ENCODE measurements at regions not wholly inside any gene's neighbourhood (a gene's known extent, or its start where the extent isn't known, plus 50 kb on each side); places are given as distances from the start of the nearest gene placed in this dataset.

DNA sequence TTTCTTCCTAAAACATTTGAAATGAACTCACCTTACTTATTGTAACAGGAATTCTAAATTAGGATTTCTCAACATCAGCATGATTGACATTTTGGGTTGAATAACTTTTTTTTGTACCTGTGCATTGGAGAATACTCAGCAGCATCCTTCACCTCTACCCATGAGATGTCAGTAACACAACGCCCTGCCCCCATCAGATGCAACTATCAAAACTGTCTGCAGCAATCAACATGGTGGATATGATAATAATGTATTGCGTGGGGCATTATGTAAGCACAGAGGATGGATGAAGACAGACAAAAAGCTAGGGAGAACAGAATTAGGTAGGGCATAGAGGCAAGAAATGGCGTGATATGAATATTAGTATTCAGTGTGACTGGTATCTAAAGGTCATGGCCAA is 94.1 kb downstream of the PLK2 start:
- Histone ChIP-seq H3K27me3 (no peaks in the 10 kb centered on the region), H3K36me3 (no peaks in the 10 kb centered on the region), H3K4me1 (no peaks in the 10 kb centered on the region), H3K9me3 (no peaks in the 10 kb centered on the region), H3K27ac (no peak overlapping the region), H3K4me3 (no peak overlapping the region)
- whole genome bisulfite sequencing, 2 donors: 82 to 86% methylated on average over 3 of the region's 3 CpGs
- DNase-seq (no peak), ATAC-seq (ENCODE audit: low FRiP score in 2 of 2) (no peak)
- TF ChIP-seq POLR2A (IDR thresholded peaks at IDR 0.05): no peak
- TF ChIP-seq EP300 (IDR thresholded peaks at IDR 0.05): no peak
- TF ChIP-seq POLR2AphosphoS5 (IDR thresholded peaks at IDR 0.05): no peak
- TF ChIP-seq, protein P1, sequence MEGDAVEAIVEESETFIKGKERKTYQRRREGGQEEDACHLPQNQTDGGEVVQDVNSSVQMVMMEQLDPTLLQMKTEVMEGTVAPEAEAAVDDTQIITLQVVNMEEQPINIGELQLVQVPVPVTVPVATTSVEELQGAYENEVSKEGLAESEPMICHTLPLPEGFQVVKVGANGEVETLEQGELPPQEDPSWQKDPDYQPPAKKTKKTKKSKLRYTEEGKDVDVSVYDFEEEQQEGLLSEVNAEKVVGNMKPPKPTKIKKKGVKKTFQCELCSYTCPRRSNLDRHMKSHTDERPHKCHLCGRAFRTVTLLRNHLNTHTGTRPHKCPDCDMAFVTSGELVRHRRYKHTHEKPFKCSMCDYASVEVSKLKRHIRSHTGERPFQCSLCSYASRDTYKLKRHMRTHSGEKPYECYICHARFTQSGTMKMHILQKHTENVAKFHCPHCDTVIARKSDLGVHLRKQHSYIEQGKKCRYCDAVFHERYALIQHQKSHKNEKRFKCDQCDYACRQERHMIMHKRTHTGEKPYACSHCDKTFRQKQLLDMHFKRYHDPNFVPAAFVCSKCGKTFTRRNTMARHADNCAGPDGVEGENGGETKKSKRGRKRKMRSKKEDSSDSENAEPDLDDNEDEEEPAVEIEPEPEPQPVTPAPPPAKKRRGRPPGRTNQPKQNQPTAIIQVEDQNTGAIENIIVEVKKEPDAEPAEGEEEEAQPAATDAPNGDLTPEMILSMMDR (IDR thresholded peaks at IDR 0.05): no peak

DNA sequence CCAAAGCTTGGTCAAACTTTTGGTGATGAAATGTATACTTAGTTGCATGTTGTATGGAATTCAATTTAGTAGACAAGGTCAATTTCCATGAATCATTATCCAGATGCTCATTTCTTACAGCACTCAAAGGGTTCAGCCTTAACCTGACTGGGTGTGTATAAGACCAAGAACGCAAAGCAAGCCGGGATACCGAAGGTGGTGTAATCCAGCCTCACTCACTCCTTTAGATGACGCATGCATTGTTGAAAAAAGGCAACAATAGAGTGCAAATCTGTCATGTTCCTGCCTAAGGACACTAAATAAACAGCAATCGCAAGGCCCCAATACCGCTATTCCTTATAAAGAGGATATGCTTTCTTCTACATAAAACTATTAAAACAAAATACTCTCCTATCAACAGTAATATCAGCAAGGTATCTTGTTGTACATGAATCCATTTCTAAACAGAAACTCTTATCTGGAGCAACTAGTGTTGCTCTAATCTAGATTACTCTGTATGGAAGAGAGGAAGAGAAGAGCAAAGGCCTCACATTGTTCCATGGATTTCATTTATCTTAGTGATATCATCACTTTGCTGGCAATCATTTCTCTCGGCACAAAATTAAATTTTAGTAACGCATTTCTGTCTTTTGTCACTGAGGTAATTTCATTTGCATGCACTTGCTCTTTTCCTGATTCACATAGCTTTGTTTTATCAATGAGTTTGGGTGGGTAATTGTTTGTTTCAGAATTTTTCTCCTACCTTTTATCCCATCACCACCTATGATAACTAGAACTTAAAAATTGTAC is 96.2 kb downstream of the PLK2 start:
- DNase-seq: no peak
- Histone ChIP-seq H3K4me1 (no peaks in the 10 kb centered on the region), H3K4me3 (no peak overlapping the region), H3K9me3 (no peaks in the 10 kb centered on the region), H3K27me3 (no peaks in the 10 kb centered on the region), H3K27ac (no peak overlapping the region), H3K36me3 (no peaks in the 10 kb centered on the region)
- no peak for ATAC-seq (ENCODE audit: low FRiP score in 2 of 2)
- WGBS, 2 donors: 78 to 85% methylated on average over 8 of the region's 8 CpGs
- TF ChIP-seq, protein P1 (IDR thresholded peaks at IDR 0.05): no peak
- TF ChIP-seq POLR2A (IDR thresholded peaks at IDR 0.05) (no peak), POLR2AphosphoS5 (IDR thresholded peaks at IDR 0.05) (no peak), EP300 (IDR thresholded peaks at IDR 0.05) (no peak)

DNA sequence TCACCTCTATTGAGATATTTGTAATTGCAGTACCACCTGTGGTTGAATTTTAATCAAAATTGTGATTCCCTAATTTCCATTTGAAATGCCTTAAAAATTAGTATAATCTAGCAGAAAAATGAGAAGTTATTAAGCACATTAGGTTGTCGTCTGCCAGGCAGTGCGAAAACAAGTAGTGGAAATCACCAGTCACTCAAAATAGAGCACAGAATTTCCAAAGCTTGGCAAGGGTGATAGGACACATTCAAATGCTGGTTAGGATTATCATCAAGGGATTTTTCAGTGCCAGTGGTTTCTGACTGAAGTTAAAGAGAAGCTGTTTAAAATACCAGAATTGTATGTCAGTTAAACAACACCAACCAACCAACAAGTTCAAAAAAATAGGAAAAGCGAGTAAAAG is 97.8 kb downstream of the PLK2 start:
- ATAC-seq (ENCODE audit: low FRiP score in 2 of 2): no peak
- no peak for TF ChIP-seq POLR2A (IDR thresholded peaks at IDR 0.05)
- TF ChIP-seq EP300 (IDR thresholded peaks at IDR 0.05): no peak
- no peak for TF ChIP-seq POLR2AphosphoS5 (IDR thresholded peaks at IDR 0.05)
- TF ChIP-seq, protein P1 (IDR thresholded peaks at IDR 0.05): no peak
- DNase-seq: no peak
- Histone ChIP-seq H3K4me1 (no peaks in the 10 kb centered on the region), H3K9me3 (no peaks in the 10 kb centered on the region), H3K27ac (no peak overlapping the region), H3K4me3 (no peak overlapping the region), H3K27me3 (no peaks in the 10 kb centered on the region), H3K36me3 (no peaks in the 10 kb centered on the region)
- WGBS, 2 donors: 81 to 85% methylated on average over 3 of the region's 3 CpGs

DNA sequence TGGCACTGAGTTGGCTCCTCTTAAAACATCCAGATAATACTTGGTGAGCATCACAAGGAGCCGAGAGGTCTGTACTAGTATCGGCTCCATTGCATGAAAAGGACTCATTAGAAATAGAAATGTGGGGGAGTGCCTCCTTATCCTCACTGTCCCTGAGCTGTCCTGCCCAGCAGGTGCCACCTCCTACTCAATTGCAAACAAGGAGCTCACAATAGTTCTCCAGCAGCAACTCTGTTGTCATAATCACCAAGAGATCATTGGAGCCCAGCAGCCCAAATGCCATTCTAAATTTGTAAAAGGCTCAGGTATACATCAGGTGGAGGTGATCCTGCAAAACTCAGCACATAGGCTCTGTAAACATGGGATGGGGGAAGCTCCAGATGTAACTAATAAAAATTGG is 99.1 kb downstream of the PLK2 start:
- WGBS, 2 donors: 96 to 100% methylated on average over 2 of the region's 2 CpGs
- ATAC-seq (ENCODE audit: low FRiP score in 2 of 2) (no peak), DNase-seq (no peak)
- Histone ChIP-seq H3K36me3 (no peaks in the 10 kb centered on the region), H3K27ac (no peak overlapping the region), H3K4me1 (no peaks in the 10 kb centered on the region), H3K9me3 (no peaks in the 10 kb centered on the region), H3K27me3 (no peaks in the 10 kb centered on the region), H3K4me3 (no peak overlapping the region)
- TF ChIP-seq, protein P1 (IDR thresholded peaks at IDR 0.05): no peak
- TF ChIP-seq POLR2AphosphoS5 (IDR thresholded peaks at IDR 0.05) (no peak), POLR2A (IDR thresholded peaks at IDR 0.05) (no peak), EP300 (IDR thresholded peaks at IDR 0.05) (no peak)

DNA sequence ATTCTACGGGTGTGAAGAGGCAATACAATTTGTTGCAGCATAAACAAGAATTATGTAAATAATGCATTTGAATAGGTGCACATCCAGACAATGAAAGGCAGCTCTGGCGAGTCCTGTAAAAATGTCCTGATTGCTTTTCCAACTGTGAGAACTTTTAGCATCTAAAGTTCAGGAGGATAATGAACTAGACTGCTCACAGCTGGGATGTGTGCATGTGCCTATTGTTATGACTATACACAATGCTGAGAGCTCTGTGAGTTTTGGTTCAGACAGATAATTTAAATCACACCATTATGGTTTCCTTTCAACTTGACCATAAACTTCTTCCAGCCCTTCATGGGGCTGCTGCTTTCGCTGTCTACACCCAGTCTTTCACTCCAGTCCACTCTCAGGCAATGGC is 99.9 kb downstream of the PLK2 start:
- Histone ChIP-seq H3K4me1 (no peaks in the 10 kb centered on the region), H3K27ac (no peak overlapping the region), H3K36me3 (no peaks in the 10 kb centered on the region), H3K9me3 (no peaks in the 10 kb centered on the region), H3K27me3 (no peaks in the 10 kb centered on the region), H3K4me3 (no peak overlapping the region)
- no peak for DNase-seq
- ATAC-seq (ENCODE audit: low FRiP score in 2 of 2): no peak
- 60 to 63% methylated on average over 3 of the region's 3 CpGs for WGBS, 2 donors
- TF ChIP-seq EP300 (IDR thresholded peaks at IDR 0.05) (no peak), POLR2AphosphoS5 (IDR thresholded peaks at IDR 0.05) (no peak), POLR2A (IDR thresholded peaks at IDR 0.05) (no peak)
- TF ChIP-seq, protein P1 (IDR thresholded peaks at IDR 0.05): no peak
